Stimulated activated CD4-positive, alpha-beta T cell treated with anti-CD3 and anti-CD28 coated beads, Interleukin-2, amount 100 ng/mL, for 48 hours (primary cell): ENCODE measurements at regions not wholly inside any gene's neighbourhood (a gene's known extent, or its start where the extent isn't known, plus 50 kb on each side); places are given as distances from the start of the nearest gene placed in this dataset.

Source experiments
- DNase-seq, 2 donors: peaks; one replicate each; pipeline ENCODE4 v3.0.0-alpha.2; 2020

GRCh38 chr20:60288945-60289344 is 330.7 kb downstream of the CDH26 start:
- DNase-seq = no peak

GRCh38 chr20:60292001-60292520 is 333.8 kb downstream of the CDH26 start:
- DNase-seq = no peak

GRCh38 chr20:60294632-60295031 is 336.4 kb downstream of the CDH26 start:
- DNase-seq = no peak

GRCh38 chr20:60295214-60295613 is 337.0 kb downstream of the CDH26 start:
- DNase-seq = no peak

GRCh38 chr20:60297649-60298048 is 339.4 kb downstream of the CDH26 start:
- DNase-seq = no peak

GRCh38 chr20:60298647-60299046 is 340.4 kb downstream of the CDH26 start:
- no peak for DNase-seq

GRCh38 chr20:60299951-60300350 is 341.7 kb downstream of the CDH26 start:
- no peak for DNase-seq

GRCh38 chr20:60300374-60300773 is 342.2 kb downstream of the CDH26 start:
- no peak for DNase-seq

- DNase-seq = no peak
Measured at GRCh38 chr20:60302875-60303274, 344.7 kb downstream of the CDH26 start.

- no peak for DNase-seq
Measured at GRCh38 chr20:60304026-60304590, 345.9 kb downstream of the CDH26 start.

GRCh38 chr20:60304931-60305330 is 346.7 kb downstream of the CDH26 start:
- DNase-seq = no peak

GRCh38 chr20:60306105-60306504 is 347.9 kb downstream of the CDH26 start:
- DNase-seq = no peak

- DNase-seq = no peak
Measured at GRCh38 chr20:60306551-60306950, 348.3 kb downstream of the CDH26 start.

GRCh38 chr20:60310560-60311349 is 352.5 kb downstream of the CDH26 start:
- DNase-seq = no peak

GRCh38 chr20:60313191-60313590 is 355.0 kb downstream of the CDH26 start:
- DNase-seq = no peak

- no peak for DNase-seq
Measured at GRCh38 chr20:60313614-60314013, 355.4 kb downstream of the CDH26 start.

GRCh38 chr20:60314727-60315126 is 356.5 kb downstream of the CDH26 start:
- no peak for DNase-seq

- DNase-seq = no peak
Measured at GRCh38 chr20:60316476-60317158, 358.4 kb downstream of the CDH26 start.

GRCh38 chr20:60317401-60317800 is 359.2 kb downstream of the CDH26 start:
- DNase-seq = no peak

GRCh38 chr20:60321601-60322000 is 363.4 kb downstream of the CDH26 start:
- DNase-seq = no peak

GRCh38 chr20:60326821-60327220 is 368.6 kb downstream of the CDH26 start:
- DNase-seq = no peak

GRCh38 chr20:60327971-60328660 is 369.9 kb downstream of the CDH26 start:
- no peak for DNase-seq

GRCh38 chr20:60330461-60330860 is 372.2 kb downstream of the CDH26 start:
- no peak for DNase-seq
